Endothelial cell of umbilical vein (primary cell): ENCODE measurements at regions not wholly inside any gene's neighbourhood (a gene's known extent, or its start where the extent isn't known, plus 50 kb on each side); places are given as distances from the start of the nearest gene placed in this dataset.

ENCODE experiments used
- BruUV-seq: library from RNA; stranded (reverse); fragments of 400-500 nt; replicated peaks from 2 replicates; lab custom pipeline; 2021; lab: Mats Ljungman, UMichigan
- CTCF ChIA-PET: fragments of 300-600, 350-600 bp; sonication (Branson Sonifier 250); formaldehyde crosslinking; loops from one replicate; lab custom pipeline; 2021; ENCODE audit warnings: antibody characterized with exemption, inconsistent platforms; lab: Charles Lee
- POLR2A ChIA-PET: fragments of 300-600, 350-600 bp; sonication (Branson Sonifier 250); formaldehyde crosslinking; loops from one replicate; lab custom pipeline; 2021; ENCODE audit warnings: antibody characterized with exemption, inconsistent platforms; lab: Charles Lee
- DNase-seq: peaks from one replicate; pipeline ENCODE4 v3.0.0-alpha.2; 2011; ENCODE audit warnings: low read depth, low spot score
- FAIRE-seq: peaks from 2 replicates; lab custom pipeline; 2011; peaks lifted over from hg19 to GRCh38; lab: Jason Lieb, UNC
- H2AFZ ChIP-seq: 2 replicates; pipeline ENCODE4 v1.6.0; 2012; ENCODE audit warnings: low read depth, low read length, control low read depth, inconsistent platforms
- H3K27ac ChIP-seq: 2 replicates; pipeline ENCODE4 v1.5.1; 2011; ENCODE audit warnings: low read depth, mild to moderate bottlenecking, control low read depth, low read length, moderate library complexity; ENCODE audit not compliant: insufficient read depth
- H3K27me3 ChIP-seq, 2 experiments: 2 replicates each; pipeline versions ENCODE4 v1.6.0 to v1.6.1; 2011; ENCODE audit warnings: low read length in 2 of 2, mixed read lengths in 1 of 2; ENCODE audit not compliant: control insufficient read depth in 2 of 2, insufficient read depth in 2 of 2
- H3K36me3 ChIP-seq, 2 experiments: 2 replicates in 1 of 2; 3 replicates in 1 of 2; pipeline ENCODE4 v1.5.1; 2011; ENCODE audit warnings: low read length in 2 of 2, mild to moderate bottlenecking in 1 of 2, moderate library complexity in 1 of 2; ENCODE audit not compliant: control insufficient read depth in 2 of 2, insufficient read depth in 2 of 2; ENCODE audit errors: extremely low read depth in 1 of 2
- H3K4me1 ChIP-seq: 3 replicates; pipeline ENCODE4 v1.5.1; 2011; ENCODE audit warnings: mild to moderate bottlenecking, low read length; ENCODE audit not compliant: control insufficient read depth, insufficient read depth; ENCODE audit errors: extremely low read depth
- H3K4me2 ChIP-seq: 2 replicates; pipeline ENCODE4 v1.6.1; 2011; ENCODE audit warnings: low read length, control low read depth, mixed read lengths; ENCODE audit not compliant: insufficient read depth
- H3K4me3 ChIP-seq, 3 experiments: fragments of 200-600 bp in 1 of 3; sonication (generic), shearing (Covaris generic) in 1 of 3; replicated peaks in 1 of 3; 2 replicates each; pipeline ENCODE4 v1.5.1; 2011 to 2016; ENCODE audit warnings: control low read depth in 3 of 3, low read length in 3 of 3, mild to moderate bottlenecking in 2 of 3, inconsistent platforms in 1 of 3, low read depth in 1 of 3, moderate library complexity in 1 of 3; ENCODE audit not compliant: insufficient read depth in 1 of 3
- H3K79me2 ChIP-seq: 2 replicates; pipeline ENCODE4 v1.6.0; 2012; ENCODE audit warnings: low read length, inconsistent platforms; ENCODE audit not compliant: control insufficient read depth, insufficient read depth
- H3K9ac ChIP-seq: replicated peaks from 2 replicates; pipeline ENCODE3; 2011; ENCODE audit warnings: low read length, control low read depth; ENCODE audit not compliant: insufficient read depth; ENCODE audit errors: extremely low read depth
- H3K9me1 ChIP-seq: replicated peaks from 3 replicates; pipeline ENCODE4 v1.6.0; 2011; ENCODE audit warnings: mild to moderate bottlenecking, low read length; ENCODE audit not compliant: control insufficient read depth, insufficient read depth; ENCODE audit errors: extremely low read depth
- H3K9me3 ChIP-seq: replicated peaks from 2 replicates; pipeline ENCODE4 v1.5.1; 2012; ENCODE audit warnings: low read length, inconsistent platforms; ENCODE audit not compliant: control insufficient read depth, insufficient read depth
- H4K20me1 ChIP-seq: replicated peaks from 2 replicates; pipeline ENCODE3; 2011; ENCODE audit warnings: mild to moderate bottlenecking, low read length; ENCODE audit not compliant: control insufficient read depth, insufficient read depth; ENCODE audit errors: extremely low read depth
- EZH2 ChIP-seq: IDR thresholded peaks from 2 replicates; pipeline ENCODE4 v1.6.1; 2012; ENCODE audit warnings: borderline replicate concordance, low read depth, mild to moderate bottlenecking, moderate library complexity, low read length, inconsistent platforms; ENCODE audit not compliant: severe bottlenecking
- FOS ChIP-seq: IDR thresholded peaks from 2 replicates; pipeline ENCODE4 v1.6.1; 2011; ENCODE audit warnings: mild to moderate bottlenecking, low read length, moderate library complexity, borderline replicate concordance; ENCODE audit not compliant: insufficient read depth
- JUN ChIP-seq: IDR thresholded peaks from 2 replicates; pipeline ENCODE4 v1.6.1; 2011; ENCODE audit warnings: borderline replicate concordance, low read depth; ENCODE audit not compliant: insufficient read length, insufficient read depth
- MAX ChIP-seq: IDR thresholded peaks from 2 replicates; pipeline ENCODE4 v1.6.1; 2011; ENCODE audit not compliant: insufficient read depth, insufficient read length
- MYC ChIP-seq: IDR thresholded peaks from one replicate; pipeline ENCODE4 v1.6.1; 2011; ENCODE audit warnings: mild to moderate bottlenecking, low read depth, low read length
- POLR2A ChIP-seq: IDR thresholded peaks from 2 replicates; pipeline ENCODE4 v1.6.1; 2012; ENCODE audit warnings: low read depth, mild to moderate bottlenecking, control low read depth, low read length
- POLR2AphosphoS5 ChIP-seq: IDR thresholded peaks from 2 replicates; pipeline ENCODE4 v1.6.1; 2012; ENCODE audit warnings: low read depth, mild to moderate bottlenecking, control low read depth, low read length, moderate library complexity; ENCODE audit not compliant: insufficient read depth
- dilution Hi-C: fragments of 300-500 bp; cut with MboI; formaldehyde crosslinking; loops from one replicate; pipeline ENCODE4 v1.15.0; 2019; ENCODE audit warnings: low sequenced_read_pairs; ENCODE audit not compliant: extremely low pct_ligation_motif_present
- intact Hi-C: fragments of 100-400 bp; cut with micrococcal nuclease; formaldehyde crosslinking; loops from one replicate; pipeline ENCODE4 v1.10.0; 2022
- TF ChIP-seq, protein P1 (sequence below), 2 donors: IDR thresholded peaks; 1 replicate in 1 of 2; 2 replicates in 1 of 2; pipeline ENCODE4 v1.5.1; 2011; ENCODE audit warnings: low read length in 2 of 2, mild to moderate bottlenecking in 2 of 2, moderate library complexity in 2 of 2, control low read depth in 1 of 2, inconsistent platforms in 1 of 2, low read depth in 1 of 2; ENCODE audit not compliant: insufficient read depth in 1 of 2; ENCODE audit errors: extremely low read depth in 1 of 2

DNA sequence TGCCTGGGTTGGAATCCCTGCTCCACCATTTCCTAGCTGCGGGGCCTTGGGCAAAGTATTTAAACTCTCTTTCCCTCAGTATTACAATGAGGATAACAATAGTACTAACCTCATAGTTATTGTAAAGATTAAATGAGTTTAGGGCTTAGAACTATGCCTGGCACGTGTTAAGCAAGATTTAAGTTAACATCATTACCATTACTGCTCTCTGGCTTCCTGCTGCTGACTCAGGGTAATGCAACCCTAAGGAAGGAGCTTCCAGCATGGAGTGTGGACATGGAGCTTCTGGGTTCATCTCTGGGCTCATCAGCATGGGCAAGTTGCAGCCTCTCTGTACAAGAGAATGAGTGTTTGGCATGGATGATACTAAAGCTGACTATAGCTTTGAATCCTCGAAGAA, 374.2 kb upstream of the MAP2 start:
- no peaks in the 10 kb centered on the region for H4K20me1 ChIP-seq
- CTCF ChIA-PET, result no interaction called here
- intact Hi-C loops (no loop called here), dilution Hi-C loops (no loop called here)
- FAIRE-seq (no peak), DNase-seq (no peak)
- no peaks in the 10 kb centered on the region for H3K27me3 ChIP-seq
- no peaks in the 10 kb centered on the region for H3K4me1 ChIP-seq
- no peaks in the 10 kb centered on the region for H3K79me2 ChIP-seq
- no peaks in the 10 kb centered on the region for H3K9me1 ChIP-seq
- no peak overlapping the region for H3K4me3 ChIP-seq
- BruUV-seq, result no TSS peak
- H3K4me2 ChIP-seq, result no peak overlapping the region
- TF ChIP-seq FOS (no peak), MYC (no peak), MAX (no peak), POLR2AphosphoS5 (no peak), JUN (no peak)
- no peak overlapping the region for H2AFZ ChIP-seq
- POLR2A ChIA-PET, result no interaction called here
- no peak overlapping the region for H3K9ac ChIP-seq
- no peak overlapping the region for H3K27ac ChIP-seq
- no peaks in the 10 kb centered on the region for H3K36me3 ChIP-seq
- no peaks in the 10 kb centered on the region for H3K9me3 ChIP-seq

DNA sequence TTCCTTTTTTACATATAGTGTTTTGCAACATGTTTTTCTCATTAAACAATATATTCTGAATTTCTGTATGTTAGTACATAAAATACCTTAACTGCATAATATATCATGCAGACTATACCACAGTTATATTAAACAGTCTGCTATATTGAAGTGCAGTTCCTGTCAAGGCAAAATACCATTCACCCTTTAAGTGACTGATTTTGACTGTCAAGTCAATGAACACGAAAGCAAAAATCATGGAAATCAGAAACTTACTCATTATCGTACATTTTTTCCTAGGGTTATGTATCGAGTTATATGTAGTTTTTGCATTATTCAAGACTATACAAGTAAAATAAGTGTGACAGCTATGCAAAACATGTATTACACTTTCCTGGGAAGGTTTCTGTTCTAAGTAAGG, 361.6 kb upstream of the MAP2 start:
- Histone ChIP-seq H3K27ac (no peak overlapping the region), H3K27me3 (no peaks in the 10 kb centered on the region), H3K4me2 (no peak overlapping the region), H3K9me1 (no peaks in the 10 kb centered on the region), H3K36me3 (no peaks in the 10 kb centered on the region), H4K20me1 (no peaks in the 10 kb centered on the region), H2AFZ (no peak overlapping the region), H3K9ac (no peak overlapping the region), H3K9me3 (peaks cover 1% of the 10 kb centered on the region), H3K4me1 (no peaks in the 10 kb centered on the region), H3K79me2 (no peaks in the 10 kb centered on the region), H3K4me3 (no peak overlapping the region)
- ChIA-PET POLR2A (no interaction called here), CTCF (no interaction called here)
- no peak for TF ChIP-seq EZH2
- TF ChIP-seq JUN, result no peak
- no peak for TF ChIP-seq POLR2A
- TF ChIP-seq MYC, result no peak
- TF ChIP-seq, protein P1, sequence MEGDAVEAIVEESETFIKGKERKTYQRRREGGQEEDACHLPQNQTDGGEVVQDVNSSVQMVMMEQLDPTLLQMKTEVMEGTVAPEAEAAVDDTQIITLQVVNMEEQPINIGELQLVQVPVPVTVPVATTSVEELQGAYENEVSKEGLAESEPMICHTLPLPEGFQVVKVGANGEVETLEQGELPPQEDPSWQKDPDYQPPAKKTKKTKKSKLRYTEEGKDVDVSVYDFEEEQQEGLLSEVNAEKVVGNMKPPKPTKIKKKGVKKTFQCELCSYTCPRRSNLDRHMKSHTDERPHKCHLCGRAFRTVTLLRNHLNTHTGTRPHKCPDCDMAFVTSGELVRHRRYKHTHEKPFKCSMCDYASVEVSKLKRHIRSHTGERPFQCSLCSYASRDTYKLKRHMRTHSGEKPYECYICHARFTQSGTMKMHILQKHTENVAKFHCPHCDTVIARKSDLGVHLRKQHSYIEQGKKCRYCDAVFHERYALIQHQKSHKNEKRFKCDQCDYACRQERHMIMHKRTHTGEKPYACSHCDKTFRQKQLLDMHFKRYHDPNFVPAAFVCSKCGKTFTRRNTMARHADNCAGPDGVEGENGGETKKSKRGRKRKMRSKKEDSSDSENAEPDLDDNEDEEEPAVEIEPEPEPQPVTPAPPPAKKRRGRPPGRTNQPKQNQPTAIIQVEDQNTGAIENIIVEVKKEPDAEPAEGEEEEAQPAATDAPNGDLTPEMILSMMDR (IDR thresholded peaks at IDR 0.05; ENCODE audit: extremely low read depth in 1 of 2, insufficient read depth in 1 of 2, low read depth in 1 of 2, low read length in 2 of 2), result no peak
- no peak for DNase-seq
- no peak for FAIRE-seq
- intact Hi-C loops, result no loop called here
- BruUV-seq, result no TSS peak
- dilution Hi-C loops, result no loop called here
